NCI-H2107 treated with DMSO at 0.1 percent for 48 hours (cell line): ENCODE measurements at regions not wholly inside any gene's neighbourhood (a gene's known extent, or its start where the extent isn't known, plus 50 kb on each side); places are given as distances from the start of the nearest gene placed in this dataset.
"Not testable (repeated sequence)": the region's sequence is repeated elsewhere in the genome, so short reads cannot be mapped to it uniquely, and the experiment has no call there.

Experiments used
- DNase-seq: peaks from one replicate; lab custom pipeline; 2025; ENCODE audit not compliant: unreplicated experiment; lab: John Stamatoyannopoulos, UW

DNA sequence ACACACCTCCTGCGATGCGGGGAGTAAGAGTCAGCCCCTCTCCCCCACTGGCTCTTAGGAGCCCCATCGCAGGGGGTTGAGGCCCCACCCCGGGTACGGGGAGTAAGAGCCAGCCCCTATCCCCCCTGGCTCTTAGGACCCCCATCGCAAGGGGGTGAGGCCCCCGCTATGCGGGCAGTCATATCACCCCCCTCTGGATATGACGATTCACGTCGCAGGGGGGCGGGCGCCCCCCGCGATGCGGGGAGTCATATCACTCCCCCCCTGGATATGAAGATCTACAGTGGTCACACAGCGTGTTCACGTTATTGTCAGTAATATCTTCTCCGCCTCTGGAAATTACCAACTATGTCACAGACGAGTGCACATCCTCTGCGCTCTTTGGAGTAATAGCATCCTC lies 61.1 kb downstream of the DEFB131A start:
- not testable (repeated sequence) for DNase-seq

DNA sequence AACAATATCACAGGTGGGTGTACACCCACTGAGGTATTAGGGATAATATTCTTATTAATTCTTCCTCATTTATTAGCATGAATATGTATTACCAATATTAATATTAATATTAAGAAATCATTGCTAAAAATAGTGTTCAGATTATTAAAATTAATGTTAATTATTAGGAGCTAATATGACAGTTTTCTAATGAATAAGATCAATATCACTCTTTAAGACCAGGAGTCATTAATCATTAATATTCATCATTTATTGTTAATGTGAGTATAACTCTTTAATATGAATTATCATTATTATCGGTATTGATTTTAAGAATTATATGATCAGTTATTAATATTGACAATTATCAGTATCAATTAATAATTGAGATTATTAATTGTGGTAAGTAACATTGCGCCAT lies 62.5 kb downstream of the DEFB131A start:
- not testable (repeated sequence) for DNase-seq

DNA sequence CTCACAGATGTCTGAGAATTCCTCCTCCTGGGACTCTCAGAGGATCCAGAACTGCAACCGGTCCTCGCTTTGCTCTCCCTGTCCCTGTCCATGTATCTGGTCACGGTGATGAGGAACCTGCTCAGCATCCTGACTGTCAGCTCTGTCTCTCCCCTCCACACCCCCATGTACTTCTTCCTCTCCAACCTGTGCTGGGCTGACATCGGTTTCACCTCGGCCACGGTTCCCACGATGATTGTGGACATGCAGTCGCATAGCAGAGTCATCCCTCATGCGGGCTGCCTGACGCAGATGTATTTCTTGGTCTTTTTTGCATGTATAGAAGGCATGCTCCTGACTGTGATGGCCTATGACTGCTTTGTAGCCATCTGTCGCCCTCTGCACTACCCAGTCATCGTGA lies 68.7 kb downstream of the DEFB131A start:
- DNase-seq = not testable (repeated sequence)

DNA sequence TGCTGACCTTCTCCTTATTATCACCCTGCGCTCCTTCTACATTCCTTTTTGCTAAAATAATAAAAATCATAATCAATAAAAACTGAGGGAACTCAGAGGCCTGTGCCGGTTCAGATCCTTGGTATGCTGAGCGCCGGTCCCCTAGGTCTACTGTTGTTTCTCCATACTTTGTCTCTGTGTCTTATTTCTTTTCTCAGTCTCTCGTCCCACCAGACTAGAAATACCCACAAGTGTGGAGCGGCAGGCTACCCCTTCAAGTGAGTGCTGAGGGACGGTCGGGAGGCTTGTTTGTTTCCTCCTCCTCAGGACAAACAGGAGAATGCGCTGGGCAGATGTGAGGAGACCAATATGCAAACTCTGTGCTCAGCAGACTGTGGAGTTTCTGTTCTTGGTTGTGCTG lies 75.4 kb downstream of the DEFB131A start:
- DNase-seq = not testable (repeated sequence)

DNA sequence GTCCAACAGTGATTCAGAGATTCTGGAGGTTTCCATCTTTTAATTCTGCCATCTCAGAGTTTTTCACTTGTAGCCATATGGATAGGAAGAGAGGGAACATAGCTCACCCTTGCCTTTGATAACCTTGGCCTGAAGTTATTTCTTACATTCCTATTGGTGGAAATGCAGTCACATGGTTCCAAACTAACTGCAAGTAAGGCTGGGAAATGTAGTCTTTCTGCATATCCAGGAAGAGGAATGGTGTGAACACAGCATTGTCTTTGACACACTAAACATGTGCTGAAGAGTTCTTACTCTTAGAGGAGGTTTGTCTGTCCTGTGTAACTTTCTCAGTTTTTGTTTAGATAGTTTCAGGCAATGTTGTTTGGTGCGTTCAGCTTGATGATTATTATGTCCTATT lies 78.7 kb downstream of the DEFB131A start:
- DNase-seq = not testable (repeated sequence)

DNA sequence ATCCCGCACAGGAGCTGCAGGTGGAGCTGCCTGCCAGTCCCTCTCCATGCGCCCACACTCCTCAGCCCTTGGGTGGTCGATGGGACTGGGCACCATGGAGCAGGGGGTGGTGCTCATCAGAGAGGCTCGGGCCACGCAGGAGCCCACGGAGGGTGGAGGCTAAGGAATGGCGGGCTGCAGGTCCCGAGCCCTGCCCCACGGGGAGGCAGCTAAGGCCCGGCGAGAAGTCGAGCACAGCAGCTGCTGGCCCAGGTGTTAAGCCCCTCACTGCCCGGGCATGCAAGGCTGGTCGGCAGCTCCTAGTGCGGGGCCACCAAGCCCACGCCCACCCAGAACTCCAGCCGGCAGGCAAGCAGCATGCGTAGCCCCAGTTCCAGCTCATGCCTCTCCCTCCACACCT lies 80.2 kb downstream of the DEFB131A start:
- not testable (repeated sequence) for DNase-seq

DNA sequence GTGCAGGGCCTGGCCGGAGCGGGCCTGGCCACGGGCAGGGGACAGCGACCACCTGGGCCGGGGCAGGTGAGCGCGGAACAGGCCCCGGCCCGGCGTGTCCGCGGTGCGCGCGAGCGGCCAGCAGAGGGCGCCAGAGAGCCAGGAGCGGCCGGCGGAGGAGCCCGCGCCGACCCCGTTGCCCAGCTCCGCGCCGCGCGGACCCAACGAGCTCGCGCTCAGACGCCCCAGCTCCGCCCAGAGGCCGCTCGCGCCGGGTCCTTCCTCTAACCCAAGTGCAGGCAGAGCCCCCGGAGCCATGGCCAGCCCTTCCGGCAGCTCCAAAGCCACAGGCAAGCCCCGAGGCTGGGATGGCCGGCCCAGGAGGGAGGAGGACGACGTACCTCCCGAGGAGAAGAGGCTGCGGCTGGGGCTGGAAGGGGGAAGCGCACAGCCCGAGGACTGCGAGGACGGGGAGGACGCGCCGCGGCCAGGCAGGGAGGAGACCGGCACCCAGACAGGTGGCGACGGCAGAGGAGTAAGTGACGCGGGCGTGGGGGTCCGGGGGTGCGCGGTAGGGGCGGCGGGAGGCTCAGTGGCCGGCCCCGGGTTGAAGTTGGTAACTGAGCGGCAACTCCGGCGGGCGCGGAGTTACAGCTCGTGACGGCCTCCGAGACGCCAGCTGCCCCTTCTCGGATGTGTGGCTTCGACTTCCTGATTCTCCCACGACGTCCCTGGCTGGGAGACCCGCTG lies 88.1 kb downstream of the DEFB131A start:
- not testable (repeated sequence) for DNase-seq

DNA sequence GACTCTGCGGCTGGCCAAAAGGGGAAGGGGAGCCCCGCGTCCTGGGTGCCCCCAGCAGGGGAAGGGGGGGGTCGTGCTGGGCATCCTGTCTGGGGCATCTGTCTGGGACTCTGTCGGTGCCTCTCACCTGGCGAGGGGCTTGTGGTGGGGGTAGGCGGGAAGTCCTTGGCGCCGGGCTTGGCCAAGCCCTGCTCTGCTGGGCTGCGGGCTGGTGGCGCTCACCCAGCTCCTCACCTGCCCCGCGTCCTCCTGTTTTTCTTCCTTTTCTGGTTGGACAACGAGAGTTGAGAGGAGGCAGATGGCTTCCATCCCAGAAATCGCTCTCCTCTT lies 88.6 kb downstream of the DEFB131A start:
- not testable (repeated sequence) for DNase-seq

DNA sequence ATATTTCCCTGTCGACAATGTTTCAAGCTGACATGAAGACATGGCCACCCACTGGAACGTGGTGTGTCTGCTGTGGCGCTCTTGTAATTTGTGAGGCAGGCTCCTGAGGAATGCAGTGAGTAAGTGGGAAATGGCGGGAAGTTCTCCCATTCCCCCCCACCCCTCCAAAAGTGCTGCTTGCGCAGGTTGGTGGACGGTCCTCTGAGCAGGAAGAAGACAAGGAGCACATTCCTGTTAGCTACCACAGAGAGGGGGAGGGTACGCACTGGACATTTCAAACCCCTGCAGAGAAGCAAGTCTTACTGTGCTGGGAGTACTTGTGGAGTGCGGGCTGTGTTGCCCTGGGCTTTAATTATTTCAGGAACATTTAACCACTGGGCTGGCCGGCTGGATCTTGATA lies 92.9 kb downstream of the DEFB131A start:
- DNase-seq = not testable (repeated sequence)

DNA sequence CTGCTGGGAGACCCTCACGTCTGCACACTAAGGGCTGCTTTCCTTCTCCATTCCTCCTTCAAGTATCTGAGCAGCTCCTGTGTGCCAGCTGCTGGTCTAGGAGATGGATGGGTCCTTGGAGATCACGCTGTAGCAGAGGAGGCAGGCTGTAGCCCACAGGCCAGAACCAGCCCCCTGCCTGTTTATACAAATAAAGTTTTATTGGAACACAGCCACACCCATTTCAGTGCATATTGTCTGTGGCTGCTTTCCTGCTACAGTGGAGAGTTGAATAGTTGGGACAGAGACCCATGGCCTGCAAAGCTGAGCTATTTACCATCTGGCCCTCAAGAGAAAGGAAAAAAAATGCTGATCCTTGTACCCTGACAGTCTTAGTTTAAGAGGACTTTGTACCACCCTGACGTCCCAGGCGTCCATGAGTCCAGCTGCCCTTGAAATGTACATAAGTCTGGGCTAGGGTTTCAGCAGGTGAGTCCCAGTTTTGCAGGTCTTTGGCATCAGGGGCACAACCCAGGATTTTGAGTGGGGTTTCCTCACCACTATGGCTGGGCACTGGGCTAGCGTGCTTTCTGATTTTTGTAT lies 95.8 kb downstream of the DEFB131A start:
- DNase-seq = not testable (repeated sequence)

DNA sequence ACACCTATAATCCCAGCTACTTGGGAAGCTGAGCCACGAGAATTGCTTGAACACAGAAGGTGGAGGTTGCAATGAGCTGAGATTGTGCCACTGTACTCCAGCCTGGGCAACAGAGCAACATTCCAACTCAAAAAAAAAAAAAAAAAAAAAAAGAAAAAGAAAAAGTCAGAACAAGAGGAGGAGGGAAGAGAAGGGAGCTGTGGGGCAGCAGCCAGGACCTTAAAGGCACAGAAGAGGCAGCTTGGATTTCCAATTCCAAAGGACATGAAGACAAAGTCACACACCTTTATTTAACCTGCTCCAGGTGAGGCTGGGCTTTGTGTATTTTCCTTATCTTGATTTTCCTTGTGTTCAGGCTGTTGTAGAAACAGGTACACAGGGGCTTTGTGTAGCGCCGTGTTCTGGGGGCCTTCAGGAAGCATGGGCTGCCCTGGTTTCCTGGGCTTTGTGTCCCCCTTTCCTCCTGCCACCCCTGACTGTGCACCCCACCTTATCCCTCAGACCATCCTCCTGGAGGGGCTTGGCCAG lies 97.2 kb downstream of the DEFB131A start:
- DNase-seq = not testable (repeated sequence)

DNA sequence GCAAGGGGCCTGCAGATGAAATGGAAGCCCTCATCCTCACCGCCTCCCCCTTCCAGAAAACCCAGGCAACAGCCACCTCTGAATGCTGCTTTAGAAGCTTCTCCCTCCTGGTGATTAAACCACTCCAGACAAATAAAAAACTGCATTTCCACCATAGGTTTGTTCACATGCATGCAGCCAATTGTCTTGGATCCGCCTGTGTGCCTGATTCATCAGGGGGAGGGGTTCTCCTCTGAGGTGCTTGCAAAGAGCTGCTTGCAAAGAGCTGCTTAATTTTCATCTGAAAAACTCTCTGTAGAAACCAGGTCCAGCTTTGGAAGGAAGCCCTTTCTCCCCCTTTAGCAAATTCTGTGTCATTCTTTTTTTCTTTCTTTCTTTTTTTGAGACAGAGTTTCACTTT lies 100.6 kb downstream of the DEFB131A start:
- not testable (repeated sequence) for DNase-seq

DNA sequence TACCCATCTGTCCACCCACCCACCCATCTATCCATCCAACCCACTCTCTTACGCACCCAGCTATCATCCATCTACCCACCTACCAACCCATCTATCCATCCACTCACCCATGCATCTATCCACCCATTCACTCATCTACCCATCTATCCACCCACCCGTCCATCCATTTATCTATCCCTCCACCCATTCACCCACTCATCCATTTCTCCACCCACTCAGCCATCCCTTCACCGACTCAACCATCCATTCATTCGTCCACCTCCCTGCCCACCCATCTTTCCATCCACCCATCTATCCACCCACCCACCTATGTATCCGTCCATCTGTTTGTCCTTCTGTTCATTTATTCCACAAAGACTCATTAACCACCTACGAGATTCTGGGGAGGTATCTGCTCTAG lies 103.3 kb downstream of the DEFB131A start:
- not testable (repeated sequence) for DNase-seq

DNA sequence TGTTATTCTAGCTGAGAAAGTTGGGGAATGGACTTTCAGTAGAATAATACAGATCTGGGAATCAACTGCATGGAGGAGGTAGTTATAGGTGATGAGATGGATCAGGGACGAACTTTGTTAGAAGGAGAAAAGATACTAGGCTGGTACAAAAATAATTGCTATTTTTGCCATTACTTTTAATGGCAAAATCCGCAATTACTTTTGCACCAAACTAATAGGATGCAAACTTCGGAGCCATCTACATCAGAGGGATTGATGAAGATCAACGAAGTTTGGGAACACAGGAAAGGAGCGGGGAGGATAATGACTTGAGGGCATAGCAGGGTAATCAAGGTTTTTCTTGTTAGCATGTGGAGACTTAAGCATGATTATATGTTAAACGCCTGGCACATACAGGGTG lies 111.9 kb downstream of the DEFB131A start:
- DNase-seq = not testable (repeated sequence)

DNA sequence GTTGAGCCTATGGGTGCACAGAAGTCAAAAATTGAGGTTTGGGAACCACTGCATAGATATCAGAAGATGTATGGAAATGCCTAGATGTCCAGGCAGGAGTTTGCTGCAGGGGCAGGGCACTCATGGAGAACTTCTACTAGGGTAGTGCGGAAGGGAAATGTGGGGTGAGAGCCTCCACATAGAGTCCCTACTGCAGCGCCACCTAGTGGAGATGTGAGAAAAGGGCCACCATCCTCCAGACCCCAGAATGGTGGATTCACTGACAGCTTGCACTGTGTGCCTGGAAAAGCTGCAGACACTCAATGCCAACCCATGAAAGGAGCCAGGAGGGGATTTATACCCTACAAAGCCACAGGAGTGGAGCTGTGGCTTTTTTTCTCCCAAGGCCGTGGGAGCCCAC lies 133.7 kb downstream of the DEFB131A start:
- DNase-seq = not testable (repeated sequence)

DNA sequence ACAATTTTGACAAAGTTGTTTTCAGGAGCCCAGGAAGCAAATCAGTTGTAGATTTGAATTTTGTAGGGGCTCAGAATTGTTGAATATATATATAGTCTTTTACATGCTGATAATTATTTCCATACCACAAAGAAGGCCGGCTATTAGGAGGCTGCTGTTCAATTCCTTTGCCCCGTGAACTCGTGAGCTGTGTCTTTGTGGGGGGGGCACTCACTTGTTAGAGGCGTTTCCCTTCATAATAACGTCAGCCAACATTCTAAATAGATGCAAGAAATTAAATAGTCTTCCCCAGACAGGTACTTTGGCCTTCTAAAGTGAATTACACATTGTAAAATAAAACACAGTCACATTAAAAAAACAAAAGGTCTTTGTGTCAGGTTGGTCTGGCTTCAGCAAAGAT lies 138.7 kb downstream of the DEFB131A start:
- DNase-seq = not testable (repeated sequence)

DNA sequence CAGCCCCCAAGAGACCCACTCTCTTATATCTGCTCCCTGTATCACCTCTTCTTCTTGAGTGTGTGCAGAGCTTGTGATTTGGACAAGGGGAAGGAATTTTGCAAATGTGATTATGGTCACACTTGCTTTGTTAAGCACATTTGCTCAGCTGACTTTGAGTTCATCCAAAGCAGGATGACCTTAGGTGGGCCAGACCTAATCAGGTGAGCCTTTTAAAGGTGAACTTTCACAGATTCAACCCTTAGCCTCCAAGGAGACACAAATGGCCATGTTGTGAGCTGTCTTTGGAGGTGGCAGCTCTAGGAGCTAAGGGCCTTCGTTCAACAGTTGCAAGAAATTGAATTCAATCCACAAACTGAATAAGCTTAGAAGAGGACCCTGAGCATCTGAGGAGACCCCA lies 147.8 kb downstream of the DEFB131A start:
- no peak for DNase-seq

DNA sequence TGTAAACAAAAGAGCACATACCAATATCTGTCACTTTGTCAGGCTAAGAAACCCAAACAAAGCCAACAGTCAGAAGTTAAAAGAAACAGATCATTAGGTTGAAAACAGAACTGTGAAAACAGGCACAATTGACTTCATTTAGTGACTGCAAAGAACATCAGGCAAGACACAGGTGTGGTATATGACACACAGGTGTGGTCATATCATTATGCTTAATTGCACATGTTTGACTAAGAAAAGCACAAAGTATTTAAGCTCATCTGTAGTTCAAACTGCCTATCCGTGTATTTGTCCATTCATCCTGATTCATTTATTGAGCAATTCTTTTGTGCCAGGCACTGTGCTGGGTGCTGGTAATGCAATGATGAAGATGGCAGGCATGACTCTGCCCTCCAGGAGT lies 150.7 kb downstream of the DEFB131A start:
- no peak for DNase-seq

DNA sequence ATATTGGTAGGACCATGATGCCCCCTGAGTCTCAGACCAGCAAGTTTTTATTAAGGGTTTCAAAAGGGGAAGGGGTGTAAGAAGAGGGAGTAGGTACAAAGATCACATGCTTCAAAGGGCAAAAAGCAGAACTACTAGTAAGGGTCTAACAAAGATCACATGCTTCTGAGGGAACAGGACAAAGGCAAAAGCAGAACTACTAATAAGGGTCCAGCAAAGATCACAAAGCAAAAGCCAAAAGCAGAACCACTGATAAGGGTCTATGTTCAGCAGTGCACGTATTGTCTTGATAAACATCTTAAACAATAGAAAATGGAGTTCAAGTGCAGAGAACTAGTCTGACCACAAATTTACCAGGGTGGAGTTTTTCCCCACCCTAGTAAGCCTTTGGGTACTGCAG lies 151.3 kb downstream of the DEFB131A start:
- DNase-seq = not testable (repeated sequence)

DNA sequence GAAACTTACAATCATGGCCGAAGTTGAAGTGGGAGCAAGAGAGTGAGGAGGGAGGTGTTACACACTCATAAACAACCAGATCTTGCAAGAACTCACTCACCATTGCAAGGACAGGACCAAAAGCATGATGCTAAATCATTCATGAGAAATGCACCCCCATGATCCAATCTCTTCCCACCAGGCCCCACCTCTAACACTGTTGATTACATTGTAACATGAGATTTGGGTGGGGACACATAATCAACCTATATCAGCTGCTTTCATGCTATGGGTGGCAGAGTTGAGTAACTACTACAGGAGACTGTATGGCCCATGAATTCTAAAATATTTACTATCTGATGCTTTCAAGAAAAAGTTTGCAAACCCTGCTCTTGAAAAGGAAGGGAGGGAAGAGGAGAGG lies 155.1 kb downstream of the DEFB131A start:
- no peak for DNase-seq

DNA sequence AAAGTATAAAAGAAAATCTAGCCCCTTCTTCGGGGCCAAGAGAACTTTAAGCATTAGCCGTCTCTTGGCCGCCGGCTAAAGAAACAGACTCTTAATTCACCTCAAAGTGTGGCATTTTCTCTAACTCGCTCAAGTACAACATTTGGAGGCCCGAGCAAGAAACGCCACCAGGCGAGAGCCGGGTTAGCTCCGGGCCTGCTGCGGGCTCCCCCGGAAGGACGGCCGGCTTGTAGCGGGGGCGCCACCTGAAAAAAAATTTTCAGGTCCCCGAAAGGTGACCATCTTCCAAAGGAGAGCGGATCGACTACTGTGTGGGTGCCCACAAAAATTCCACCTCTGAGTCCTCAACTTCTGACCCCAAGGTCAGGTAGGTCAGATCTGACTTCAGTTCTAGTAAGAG lies 156.0 kb downstream of the DEFB131A start:
- DNase-seq = no peak

DNA sequence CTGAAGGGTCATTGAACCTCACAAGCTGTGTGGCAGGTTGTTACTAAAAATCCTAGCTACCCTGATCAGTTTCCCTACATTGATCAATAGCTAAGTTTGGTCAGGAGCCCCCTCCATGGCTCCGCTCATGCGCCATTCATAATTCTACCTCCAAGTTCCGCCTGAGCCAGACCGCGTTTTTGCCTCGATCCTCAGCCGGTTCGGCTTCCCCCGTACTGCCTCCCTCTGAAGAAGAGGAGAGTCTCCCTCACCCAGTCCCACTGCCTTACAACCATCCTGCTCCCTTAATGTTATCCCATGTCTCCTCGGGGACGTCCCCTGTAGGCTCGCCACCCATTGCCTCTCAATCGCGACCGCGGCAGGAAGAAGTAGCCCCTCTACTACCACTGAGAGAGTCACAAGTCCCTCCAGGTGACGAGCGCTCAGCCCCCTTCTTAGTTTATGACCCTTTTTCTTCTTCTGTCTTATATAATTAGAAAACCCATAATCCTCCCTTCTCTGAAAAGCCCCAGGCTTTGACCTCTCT lies 158.2 kb downstream of the DEFB131A start:
- DNase-seq = no peak
